ENCODE measurements at regions not wholly inside any gene's neighbourhood (a gene's known extent, or its start where the extent isn't known, plus 50 kb on each side); places are given as distances from the start of the nearest gene placed in this dataset.

GRCh38 chr18:79620576-79621165 lies 58.9 kb upstream of the CTDP1 start:
- Histone ChIP-seq H3K27me3 (no peaks in the 10 kb centered on the region), H3K36me3 (no peaks in the 10 kb centered on the region), H3K4me3 (no peak overlapping the region), H3K27ac (no peak overlapping the region), H3K9me3 (no peaks in the 10 kb centered on the region), H3K4me1 (peaks cover 0 to 7% (median 0%) of the 10 kb centered on the region in 4 donors)
- TF ChIP-seq POLR2A (IDR thresholded peaks at IDR 0.05) (no peak), CTCF (IDR thresholded peaks at IDR 0.05) (no peak)
- DNase-seq = no peak

GRCh38 chr18:79621501-79621900 lies 58.1 kb upstream of the CTDP1 start:
- TF ChIP-seq POLR2A (IDR thresholded peaks at IDR 0.05) (no peak), CTCF (IDR thresholded peaks at IDR 0.05) (no peak)
- Histone ChIP-seq H3K27me3 (no peaks in the 10 kb centered on the region), H3K27ac (no peak overlapping the region), H3K4me1 (peaks cover 0 to 12% (median 0%) of the 10 kb centered on the region in 4 donors), H3K36me3 (no peaks in the 10 kb centered on the region), H3K9me3 (no peaks in the 10 kb centered on the region), H3K4me3 (no peak overlapping the region)
- DNase-seq = no peak

GRCh38 chr18:79622004-79622403 lies 57.6 kb upstream of the CTDP1 start:
- no peaks in the 10 kb centered on the region for H3K27me3 ChIP-seq
- no peak for DNase-seq
- H3K36me3 ChIP-seq = no peaks in the 10 kb centered on the region
- peaks cover 0 to 12% (median 0%) of the 10 kb centered on the region in 4 donors for H3K4me1 ChIP-seq
- H3K9me3 ChIP-seq = no peaks in the 10 kb centered on the region
- no peak for TF ChIP-seq CTCF (IDR thresholded peaks at IDR 0.05)
- no peak for TF ChIP-seq POLR2A (IDR thresholded peaks at IDR 0.05)
- H3K27ac ChIP-seq = no peak overlapping the region
- H3K4me3 ChIP-seq = no peak overlapping the region

- H3K4me1 ChIP-seq = peaks cover 0 to 12% (median 0%) of the 10 kb centered on the region in 4 donors
- no peak for DNase-seq
- H3K27ac ChIP-seq = peak overlapping the region in 1 of 4 donors; percentile 13
- no peaks in the 10 kb centered on the region for H3K27me3 ChIP-seq
- H3K4me3 ChIP-seq = no peak overlapping the region
- TF ChIP-seq POLR2A (IDR thresholded peaks at IDR 0.05) = no peak
- TF ChIP-seq CTCF (IDR thresholded peaks at IDR 0.05) = no peak
- H3K9me3 ChIP-seq = no peaks in the 10 kb centered on the region
- H3K36me3 ChIP-seq = no peaks in the 10 kb centered on the region
Measured at GRCh38 chr18:79624356-79625170, 55.0 kb upstream of the CTDP1 start.

- no peaks in the 10 kb centered on the region for H3K9me3 ChIP-seq
- no peaks in the 10 kb centered on the region for H3K36me3 ChIP-seq
- TF ChIP-seq CTCF (IDR thresholded peaks at IDR 0.05) (no peak), POLR2A (IDR thresholded peaks at IDR 0.05) (no peak)
- no peaks in the 10 kb centered on the region for H3K27me3 ChIP-seq
- no peak overlapping the region for H3K4me3 ChIP-seq
- DNase-seq = peak; percentile 18 to 53 (median 51)
- H3K4me1 ChIP-seq = peaks cover 0 to 12% (median 0%) of the 10 kb centered on the region in 4 donors
- peak overlapping the region in 1 of 4 donors; percentile 13 for H3K27ac ChIP-seq
Measured at GRCh38 chr18:79625195-79625923, 54.2 kb upstream of the CTDP1 start.
